ENCODE measurements at regions not wholly inside any gene's neighbourhood (a gene's known extent, or its start where the extent isn't known, plus 50 kb on each side); places are given as distances from the start of the nearest gene placed in this dataset.
A peak's percentile ranks its signal among the peaks of the same experiment; 100 is the strongest.
"Not testable (repeated sequence)": the region's sequence is repeated elsewhere in the genome, so short reads cannot be mapped to it uniquely, and the experiment has no call there.

DNA sequence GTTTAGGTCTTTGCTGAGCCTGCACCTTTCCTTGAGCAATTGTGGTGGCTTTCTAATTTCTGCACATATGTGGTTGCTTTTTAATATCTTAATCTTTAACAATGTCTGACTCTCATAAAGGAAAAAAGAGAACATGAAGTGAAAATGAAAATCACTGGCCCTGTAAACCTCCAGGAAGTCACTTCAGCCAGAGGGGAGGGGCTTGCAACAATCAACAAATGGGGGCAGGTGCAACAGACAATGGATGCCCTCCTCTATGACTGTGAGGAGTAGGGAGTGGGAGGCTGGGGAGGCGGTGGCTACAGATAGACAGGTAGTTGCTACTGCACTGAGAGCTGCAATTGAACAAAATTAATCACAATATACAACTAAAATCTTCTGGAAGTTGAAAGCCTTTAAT lies 1377.4 kb downstream of the XPNPEP1 start:
- ChIA-PET POLR2A (no interaction called here), CTCF (no interaction called here)
- TF ChIP-seq, protein P1, sequence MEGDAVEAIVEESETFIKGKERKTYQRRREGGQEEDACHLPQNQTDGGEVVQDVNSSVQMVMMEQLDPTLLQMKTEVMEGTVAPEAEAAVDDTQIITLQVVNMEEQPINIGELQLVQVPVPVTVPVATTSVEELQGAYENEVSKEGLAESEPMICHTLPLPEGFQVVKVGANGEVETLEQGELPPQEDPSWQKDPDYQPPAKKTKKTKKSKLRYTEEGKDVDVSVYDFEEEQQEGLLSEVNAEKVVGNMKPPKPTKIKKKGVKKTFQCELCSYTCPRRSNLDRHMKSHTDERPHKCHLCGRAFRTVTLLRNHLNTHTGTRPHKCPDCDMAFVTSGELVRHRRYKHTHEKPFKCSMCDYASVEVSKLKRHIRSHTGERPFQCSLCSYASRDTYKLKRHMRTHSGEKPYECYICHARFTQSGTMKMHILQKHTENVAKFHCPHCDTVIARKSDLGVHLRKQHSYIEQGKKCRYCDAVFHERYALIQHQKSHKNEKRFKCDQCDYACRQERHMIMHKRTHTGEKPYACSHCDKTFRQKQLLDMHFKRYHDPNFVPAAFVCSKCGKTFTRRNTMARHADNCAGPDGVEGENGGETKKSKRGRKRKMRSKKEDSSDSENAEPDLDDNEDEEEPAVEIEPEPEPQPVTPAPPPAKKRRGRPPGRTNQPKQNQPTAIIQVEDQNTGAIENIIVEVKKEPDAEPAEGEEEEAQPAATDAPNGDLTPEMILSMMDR (IDR thresholded peaks at IDR 0.05; ENCODE audit: control extremely low read depth, extremely low read depth, low read depth, missing control alignments) = no peak
- peak; percentile 11 for DNase-seq (ENCODE audit: extremely low spot score)

- CTCF ChIA-PET = interaction anchor here (1.0 to 2.2 kb wide), 8 partner anchors 8 to 1865 kb away, joined by 3 to 13 read pairs (median 4); no protein-coding TSS in a partner anchor
- POLR2A ChIA-PET = no interaction called here
- peak; percentile 20 for DNase-seq (ENCODE audit: extremely low spot score)
- TF ChIP-seq, protein P1 (IDR thresholded peaks at IDR 0.05; ENCODE audit: control extremely low read depth, extremely low read depth, low read depth, missing control alignments) = peak; percentile 85
Measured at GRCh38 chr10:108544500-108545120, 1378.7 kb downstream of the XPNPEP1 start.

GRCh38 chr10:108533551-108533950 lies 1369.0 kb upstream of the SORCS1 start:
- POLR2A ChIA-PET; DNase-seq (ENCODE audit: extremely low spot score): not testable (repeated sequence)
- CTCF ChIA-PET = interaction anchor here (1.1 to 2.8 kb wide), 2 partner anchors 11 kb away, joined by 5 to 13 read pairs; no protein-coding TSS in a partner anchor

DNA sequence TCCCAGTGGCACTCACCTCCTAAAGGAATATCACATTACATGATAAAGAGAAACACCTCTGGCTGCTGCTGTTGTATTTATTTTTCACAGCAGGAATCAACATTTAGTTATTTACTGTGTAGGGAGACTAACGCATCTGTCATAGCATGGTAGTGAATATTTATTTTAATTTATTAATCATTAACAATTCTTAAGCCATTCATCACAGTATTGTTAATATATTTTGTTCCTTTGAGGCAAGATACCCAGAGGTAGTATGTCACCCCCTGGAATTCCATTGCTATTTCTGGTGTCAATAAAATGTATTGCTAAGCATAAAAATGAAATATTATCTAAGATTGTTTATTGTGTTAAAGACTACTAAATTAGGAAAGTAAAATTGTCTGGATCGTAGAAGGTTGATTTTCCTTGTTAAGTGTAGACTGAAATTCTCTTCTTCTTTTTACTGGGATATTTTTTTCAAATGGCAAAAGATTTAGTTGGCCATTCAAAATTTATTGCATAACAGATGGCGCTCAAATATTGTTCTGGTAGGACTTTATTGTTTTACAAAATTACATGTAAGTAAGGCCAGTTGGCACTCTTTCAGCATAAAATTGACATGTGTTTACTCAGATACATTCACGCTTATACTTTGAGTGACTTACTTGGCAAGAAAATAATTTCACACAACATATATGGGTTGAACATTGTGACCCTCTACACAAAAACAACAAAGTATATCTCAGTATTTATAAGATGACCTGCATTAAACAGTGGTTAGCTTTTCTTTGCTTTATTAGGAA lies 1358.7 kb upstream of the SORCS1 start:
- POLR2A ChIA-PET = no interaction called here
- no peak for DNase-seq (ENCODE audit: extremely low spot score)
- TF ChIP-seq, protein P1 (IDR thresholded peaks at IDR 0.05; ENCODE audit: control extremely low read depth, extremely low read depth, low read depth, missing control alignments) = no peak
- CTCF ChIA-PET = interaction anchor here (1.8 kb wide), 1 partner anchor 11 kb away, joined by 5 read pairs; no protein-coding TSS in a partner anchor

- no peak for DNase-seq (ENCODE audit: extremely low spot score)
- CTCF ChIA-PET = interaction anchor here (1.5 to 1.8 kb wide), 2 partner anchors 9 to 12 kb away, joined by 5 read pairs; no protein-coding TSS in a partner anchor
- TF ChIP-seq, protein P1 (IDR thresholded peaks at IDR 0.05; ENCODE audit: control extremely low read depth, extremely low read depth, low read depth, missing control alignments) = no peak
- POLR2A ChIA-PET = no interaction called here
Measured at GRCh38 chr10:108521827-108522492, 1357.5 kb upstream of the SORCS1 start.

DNA sequence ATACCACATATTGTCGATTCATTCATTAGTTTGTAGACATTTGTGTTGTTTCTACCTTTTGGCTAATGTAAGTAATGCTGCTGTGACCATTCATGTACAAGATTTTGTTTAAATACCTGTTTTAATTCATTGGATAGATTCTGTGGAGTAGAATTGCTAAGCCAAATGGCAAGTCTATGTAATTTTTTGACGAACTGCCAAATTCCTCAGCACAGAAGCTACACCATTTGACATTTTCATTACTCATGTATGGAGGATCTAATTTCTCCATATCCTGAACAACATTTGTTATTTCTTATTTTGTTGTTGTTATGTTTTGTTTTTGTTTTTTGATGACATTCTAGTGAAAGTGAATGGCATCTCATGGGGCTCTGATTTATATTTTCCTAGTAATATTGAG lies 1351.3 kb upstream of the SORCS1 start:
- CTCF ChIA-PET = no interaction called here
- POLR2A ChIA-PET = no interaction called here
- no peak for DNase-seq (ENCODE audit: extremely low spot score)
- TF ChIP-seq, protein P1 (IDR thresholded peaks at IDR 0.05; ENCODE audit: control extremely low read depth, extremely low read depth, low read depth, missing control alignments) = no peak

Measured in GM10248 (cell line).